NCI-H748 treated with DMSO at 0.1 percent for 48 hours (cell line): ENCODE measurements at regions not wholly inside any gene's neighbourhood (a gene's known extent, or its start where the extent isn't known, plus 50 kb on each side); places are given as distances from the start of the nearest gene placed in this dataset.

ENCODE experiments used
- DNase-seq: peaks from one replicate; lab custom pipeline; 2025; lab: John Stamatoyannopoulos, UW

GRCh38 chr18:37953876-37954275, 388.3 kb upstream of the CELF4 start:
- no peak for DNase-seq

- no peak for DNase-seq
Observed at GRCh38 chr18:37948471-37948870, 382.9 kb upstream of the CELF4 start.

GRCh38 chr18:37946324-37946723, 380.7 kb upstream of the CELF4 start:
- DNase-seq, result no peak

DNA sequence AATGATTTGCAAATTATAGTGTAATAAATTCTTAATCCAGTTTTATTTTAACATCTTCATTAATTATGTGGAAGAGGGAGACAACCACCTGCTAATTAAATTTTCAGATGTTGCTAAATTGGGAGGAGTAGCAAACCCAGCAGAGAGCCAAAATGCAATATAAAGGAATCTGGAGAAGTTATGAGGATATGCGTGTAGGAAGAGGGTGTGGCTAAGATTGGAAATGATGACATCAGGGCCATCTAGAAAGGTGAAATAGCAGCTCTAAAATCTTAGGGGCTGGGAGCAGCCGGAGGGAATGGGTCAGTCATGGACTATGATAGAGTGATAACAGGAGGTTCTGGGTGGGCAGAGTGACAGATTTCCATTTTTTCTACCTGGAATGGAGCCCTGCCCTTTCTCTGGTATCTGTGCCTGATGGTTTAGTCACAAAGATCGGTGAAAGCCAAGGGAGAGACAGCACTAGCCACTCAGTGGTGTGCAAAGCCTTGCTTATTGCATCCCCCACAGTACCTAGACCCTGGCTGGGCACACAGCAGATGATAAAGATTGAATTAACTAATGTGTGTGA, 379.2 kb upstream of the CELF4 start:
- no peak for DNase-seq

DNA sequence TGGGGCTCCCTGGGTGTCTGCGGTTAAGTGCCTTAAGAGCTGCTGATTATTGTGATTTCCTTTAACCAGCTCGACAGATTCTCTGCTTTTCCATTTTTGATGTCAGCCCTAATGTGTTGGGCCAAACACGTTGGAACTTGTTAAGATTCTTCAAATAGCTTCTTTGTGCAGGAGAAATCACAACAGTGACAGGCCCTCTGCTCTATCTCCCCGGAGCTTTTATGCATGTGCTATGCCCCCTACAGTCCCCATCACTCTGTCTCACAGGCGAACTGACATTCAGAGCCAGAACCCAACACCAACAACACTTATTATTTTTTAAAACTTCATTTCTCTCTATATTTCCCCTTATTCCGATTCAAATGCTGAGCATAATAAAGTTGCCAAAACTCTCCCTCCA, 371.7 kb upstream of the CELF4 start:
- no peak for DNase-seq

GRCh38 chr18:37935086-37935485, 369.5 kb upstream of the CELF4 start:
- no peak for DNase-seq

GRCh38 chr18:37930640-37931039, 365.0 kb upstream of the CELF4 start:
- DNase-seq, result peak; percentile 27

DNA sequence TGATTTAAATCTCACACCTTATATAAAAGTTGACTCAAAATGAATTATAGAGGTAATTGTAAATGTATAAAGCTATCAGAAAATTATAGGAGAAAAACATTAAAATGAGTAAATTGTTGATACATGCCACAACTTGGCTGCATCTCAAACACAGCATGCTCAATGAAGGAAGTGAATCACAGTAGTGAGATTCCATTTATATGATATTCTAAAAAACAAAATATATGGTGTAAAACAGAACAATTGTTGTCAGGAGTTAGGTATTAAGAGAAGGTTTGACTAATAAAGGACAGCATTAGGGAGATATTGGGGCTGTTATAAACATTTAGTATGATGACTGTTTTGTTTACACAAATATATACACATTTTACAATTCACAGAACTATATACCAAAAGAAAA, 356.6 kb upstream of the CELF4 start:
- DNase-seq, result no peak

DNA sequence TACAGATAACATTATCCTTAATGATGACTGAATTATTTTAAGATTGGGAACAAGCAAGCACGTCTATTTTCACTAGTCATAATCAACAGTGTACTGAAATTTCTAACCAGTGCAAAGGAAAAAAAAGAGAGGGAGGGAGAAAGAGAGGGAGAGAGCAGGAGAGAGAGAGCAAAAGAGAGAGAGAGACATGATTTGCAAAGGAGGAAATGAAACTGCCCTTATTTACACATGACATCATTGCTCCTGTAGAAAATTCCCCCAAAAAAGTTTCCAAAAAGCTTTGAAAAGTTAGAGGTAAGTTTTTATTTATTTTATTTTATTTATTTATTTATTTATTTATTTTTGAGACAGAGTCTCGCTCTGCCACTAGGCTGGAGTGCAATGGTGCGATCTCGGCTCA, 355.3 kb upstream of the CELF4 start:
- no peak for DNase-seq

DNA sequence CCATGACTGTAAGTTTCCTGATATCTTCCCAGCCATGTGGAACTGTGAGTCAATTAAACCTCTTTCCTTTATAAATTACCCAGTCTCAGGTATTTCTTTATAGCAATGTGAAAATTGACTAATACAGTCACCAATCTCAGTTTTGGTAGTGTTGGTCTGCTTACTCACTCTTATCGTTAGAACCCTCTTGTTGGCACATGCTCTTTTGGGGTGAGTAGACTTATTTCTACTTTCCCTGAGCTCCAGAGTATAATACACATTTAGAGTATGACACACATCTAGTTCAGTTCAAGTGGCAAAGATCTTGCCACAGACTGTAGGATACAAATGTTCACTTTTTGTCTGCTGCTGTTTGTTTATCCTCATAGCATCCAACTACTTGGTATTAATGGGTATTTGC, 347.5 kb upstream of the CELF4 start:
- no peak for DNase-seq

- no peak for DNase-seq
Observed at GRCh38 chr18:37902344-37902743, 336.7 kb upstream of the CELF4 start.

DNA sequence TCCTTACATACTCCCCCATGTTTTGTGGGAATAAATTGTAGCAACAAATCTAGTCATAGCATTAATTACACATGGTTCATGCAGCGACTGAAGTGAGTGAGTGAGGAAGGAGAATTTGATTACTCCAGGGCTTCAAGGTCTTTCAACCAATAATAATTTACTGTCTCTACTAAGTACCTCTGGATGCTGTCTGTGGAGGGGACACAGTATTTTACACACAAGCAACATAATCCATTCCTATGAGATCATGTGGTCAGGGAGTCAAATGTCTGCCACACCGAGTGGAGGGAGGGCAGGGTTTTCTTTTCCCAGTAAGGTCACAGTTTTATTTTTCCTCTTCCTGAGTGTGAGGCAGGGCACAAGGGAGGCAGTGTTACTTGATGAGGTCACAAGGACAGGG, 334.7 kb upstream of the CELF4 start:
- DNase-seq, result no peak

- no peak for DNase-seq
Observed at GRCh38 chr18:37889963-37890362, 324.4 kb upstream of the CELF4 start.

- DNase-seq, result no peak
Observed at GRCh38 chr18:37874721-37875120, 309.1 kb upstream of the CELF4 start.

DNA sequence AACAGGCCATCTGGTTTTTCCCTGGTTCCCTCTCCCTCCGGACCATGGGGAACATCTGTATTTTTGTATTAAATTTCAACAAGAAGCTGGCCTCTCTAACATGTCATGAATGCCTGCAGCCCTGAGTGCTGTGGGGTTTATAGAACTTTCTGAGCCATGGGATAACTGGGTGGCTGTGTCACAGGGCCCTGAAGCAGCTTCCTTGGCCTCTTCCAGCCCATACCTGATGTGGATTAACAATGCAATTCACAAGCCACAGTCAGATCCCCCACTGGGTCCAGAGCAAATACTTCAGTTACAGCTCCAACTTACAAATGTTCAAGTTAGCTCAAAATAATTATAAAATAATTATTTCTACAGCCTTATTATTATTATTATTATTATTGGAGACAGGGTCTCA, 307.8 kb upstream of the CELF4 start:
- DNase-seq, result no peak

GRCh38 chr18:37872562-37872961, 307.0 kb upstream of the CELF4 start:
- DNase-seq, result no peak

DNA sequence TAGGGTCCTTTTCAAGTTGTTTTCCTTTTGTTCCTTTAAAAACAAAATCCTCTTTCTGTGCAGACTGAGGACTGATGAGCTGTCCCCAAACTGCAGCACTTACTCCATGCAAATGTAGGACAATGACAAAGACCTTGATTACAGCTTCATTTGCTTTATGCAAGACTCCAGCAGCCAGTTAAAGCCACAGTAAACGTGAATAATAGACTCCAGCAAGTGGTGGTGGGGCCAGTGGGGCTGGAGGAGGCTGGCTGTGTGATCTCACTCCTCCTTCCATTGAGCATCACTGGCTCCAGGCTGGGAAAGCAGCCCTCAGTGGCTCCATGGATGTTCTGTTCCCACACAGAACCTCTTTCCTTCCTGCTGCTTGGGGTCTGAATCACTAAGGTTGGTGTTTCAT, 306.0 kb upstream of the CELF4 start:
- no peak for DNase-seq

DNA sequence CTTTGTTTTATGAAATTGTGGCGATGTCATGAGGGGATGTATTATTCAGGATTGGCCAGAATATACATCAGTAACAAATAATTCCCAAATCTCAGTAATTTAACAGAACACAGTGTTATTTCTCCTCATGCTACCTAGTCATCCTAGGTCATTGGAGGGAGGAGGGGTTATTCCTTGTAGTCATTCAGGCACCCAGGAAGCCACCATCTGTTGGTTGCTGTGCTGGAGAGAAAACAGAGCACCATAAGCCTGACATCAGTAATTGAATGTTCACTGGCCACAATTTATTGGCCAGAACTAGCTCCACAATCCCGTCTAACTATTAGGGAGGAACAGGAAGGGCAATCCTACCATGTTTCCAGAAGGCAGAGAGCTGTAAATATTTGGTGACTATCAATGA, 303.5 kb upstream of the CELF4 start:
- no peak for DNase-seq

DNA sequence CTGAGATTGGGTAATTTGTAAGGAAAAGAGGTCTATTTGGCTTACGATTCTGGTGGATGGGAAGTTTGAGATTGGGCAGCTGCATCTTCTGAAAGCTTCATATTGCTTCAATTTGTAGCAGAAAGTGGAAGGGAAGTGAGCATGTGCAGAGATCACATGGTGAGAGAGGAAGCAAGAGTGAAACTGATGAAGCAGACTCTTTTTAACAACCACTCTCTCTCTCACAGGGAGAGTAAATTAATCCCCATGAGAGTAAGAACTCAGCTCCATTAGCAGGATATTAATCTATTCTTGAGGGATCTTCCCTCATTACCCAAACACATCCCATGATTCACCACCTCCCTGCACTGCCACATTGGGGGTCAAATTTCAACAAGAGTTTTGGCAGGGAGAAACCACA, 298.5 kb upstream of the CELF4 start:
- DNase-seq, result no peak

DNA sequence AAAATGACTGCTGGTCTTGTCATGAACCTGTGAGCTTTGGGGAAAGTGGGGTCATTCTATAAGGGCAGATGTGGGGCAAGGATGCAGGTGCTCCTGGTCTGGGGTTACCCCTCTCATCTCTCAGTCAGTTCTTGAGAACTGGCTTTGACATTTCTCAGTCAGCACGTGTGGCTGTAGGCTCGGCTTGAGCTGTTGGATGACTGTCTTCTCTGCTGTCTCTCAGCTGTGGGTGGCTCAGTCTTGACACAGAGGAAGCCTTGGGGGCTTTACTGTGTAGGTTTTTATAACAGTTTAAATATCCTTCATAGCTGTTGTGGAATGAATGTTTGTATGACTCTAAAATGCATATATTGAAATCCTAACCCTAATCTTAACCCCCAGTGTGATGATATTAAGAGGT, 296.4 kb upstream of the CELF4 start:
- no peak for DNase-seq

DNA sequence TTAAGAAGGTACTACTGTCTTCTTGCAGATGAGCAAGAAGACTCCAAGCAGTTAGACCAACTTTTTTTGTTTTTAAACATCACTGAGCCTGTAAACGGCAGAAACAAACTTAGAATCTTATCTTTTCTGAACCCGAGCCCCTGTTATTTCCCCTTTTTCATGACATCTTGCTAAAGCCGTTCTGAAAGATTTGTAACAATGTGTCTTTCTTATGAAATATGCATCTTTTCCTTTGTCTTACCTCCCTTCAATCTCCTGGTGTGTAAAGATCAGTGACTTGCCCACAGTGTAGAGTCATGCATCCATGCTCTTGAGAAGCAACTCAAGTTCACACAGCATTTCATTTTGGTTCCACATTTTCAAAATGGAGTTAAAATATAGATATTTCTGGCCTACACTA, 288.8 kb upstream of the CELF4 start:
- DNase-seq, result no peak

GRCh38 chr18:37853706-37854105, 288.1 kb upstream of the CELF4 start:
- no peak for DNase-seq

DNA sequence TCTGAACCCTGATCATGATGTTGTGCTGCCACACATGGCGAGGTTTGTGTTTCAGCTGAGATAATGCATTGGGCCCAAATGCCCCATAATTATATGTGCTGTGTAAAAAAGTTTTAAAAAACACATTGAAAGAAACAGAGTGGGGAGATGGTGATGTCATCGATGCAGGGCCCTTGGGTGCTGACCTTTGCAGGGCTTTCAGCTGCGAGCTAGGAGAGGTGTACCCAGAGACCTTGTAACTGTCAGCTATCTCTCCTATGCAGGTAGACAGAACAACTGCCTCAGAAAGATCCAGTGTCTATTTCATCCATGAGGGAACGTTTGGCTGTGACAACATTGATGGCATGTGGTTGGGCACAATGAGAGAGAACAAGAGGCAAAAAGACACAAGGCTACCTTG, 286.9 kb upstream of the CELF4 start:
- no peak for DNase-seq

DNA sequence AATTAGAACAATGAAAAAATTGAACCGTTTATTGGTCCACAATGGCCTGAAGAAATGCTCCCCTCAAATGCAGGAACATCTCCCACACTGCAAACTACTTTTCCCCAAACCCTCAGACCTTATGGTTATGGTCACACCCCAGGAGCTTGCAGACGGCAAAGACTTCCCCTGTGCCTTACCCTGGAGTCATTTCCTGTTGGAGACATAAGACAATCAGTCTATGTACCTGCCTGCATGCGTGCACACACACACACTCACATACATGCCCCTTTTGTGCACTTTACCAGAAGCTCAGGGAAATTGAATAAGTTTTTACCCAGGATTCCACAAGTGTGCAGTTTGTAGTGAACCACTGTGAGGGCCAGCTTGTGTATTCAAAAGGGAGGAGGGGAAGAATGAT, 281.9 kb upstream of the CELF4 start:
- DNase-seq, result no peak

- DNase-seq, result no peak
Observed at GRCh38 chr18:37846996-37847395, 281.4 kb upstream of the CELF4 start.
